ENCODE measurements at regions not wholly inside any gene's neighbourhood (a gene's known extent, or its start where the extent isn't known, plus 50 kb on each side); places are given as distances from the start of the nearest gene placed in this dataset.

DNA sequence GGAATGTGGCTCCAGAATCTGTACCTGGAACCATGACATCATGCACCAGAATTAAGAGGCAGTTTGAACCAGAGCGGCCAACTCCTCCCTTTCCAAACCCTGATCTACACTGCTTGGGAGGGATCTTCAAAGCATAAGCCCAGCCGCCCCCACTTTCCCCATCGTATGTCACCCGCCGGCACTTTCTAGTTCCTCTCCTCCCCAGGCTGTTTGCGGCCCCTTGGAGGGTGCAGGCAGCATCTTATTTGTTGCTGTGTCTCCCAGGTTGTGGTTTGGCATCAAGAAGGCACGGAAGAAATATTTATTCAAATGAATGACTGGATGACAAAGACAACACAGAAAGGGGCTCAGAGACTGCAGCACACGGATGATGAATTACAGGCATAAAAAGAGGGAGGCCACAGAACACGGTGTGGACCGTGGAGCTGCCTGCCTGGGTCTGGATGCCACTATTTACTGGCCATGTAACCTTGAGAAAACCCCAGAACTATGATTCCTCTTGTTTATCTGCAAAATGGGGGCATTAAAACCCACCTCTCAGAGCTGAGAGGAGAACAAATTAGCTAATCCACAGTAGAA, 305.8 kb downstream of the EIPR1 start:
- Histone ChIP-seq H3K36me3 (ENCODE audit: control insufficient read depth in 2 of 2, extremely low read depth in 1 of 2, insufficient read depth in 1 of 2, low read length in 1 of 2) (no peaks in the 10 kb centered on the region), H3K4me1 (ENCODE audit: control insufficient read depth in 1 of 2, extremely low read depth in 1 of 2, insufficient read depth in 2 of 2, low read length in 2 of 2) (no peaks in the 10 kb centered on the region), H3K9me3 (no peaks in the 10 kb centered on the region), H3K27ac (ENCODE audit: low read length) (no peak overlapping the region), H3K27me3 (replicated peaks in 1 of 2; ENCODE audit: control insufficient read depth in 2 of 2, extremely low read depth in 1 of 2, insufficient read depth in 2 of 2, low read length in 1 of 2) (peaks cover 0 to 18% of the 10 kb centered on the region in 2 experiments), H3K4me3 (ENCODE audit: control insufficient read depth in 1 of 2, extremely low read depth in 1 of 2, low read length in 1 of 2) (no peak overlapping the region)
- no peaks in the 10 kb centered on the region for H3K4me1 Mint-ChIP-seq
- H3K4me3 Mint-ChIP-seq: no peak overlapping the region
- H3K9me3 Mint-ChIP-seq: peaks cover 0 to 4% (median 0%) of the 10 kb centered on the region in 3 donors
- H3K27me3 Mint-ChIP-seq: peaks cover 4 to 8% of the 10 kb centered on the region in 2 donors
- ATAC-seq (replicated peaks in 1 of 4) (no peak), DNase-seq (no peak)
- H3K27ac Mint-ChIP-seq: no peak overlapping the region
- CTCF ChIA-PET: no interaction called here
- no peaks in the 10 kb centered on the region for H3K36me3 Mint-ChIP-seq
- 58% methylated on average over 2 of the region's 10 CpGs for WGBS (ENCODE audit: insufficient coverage)
- POLR2A ChIA-PET: no interaction called here

DNA sequence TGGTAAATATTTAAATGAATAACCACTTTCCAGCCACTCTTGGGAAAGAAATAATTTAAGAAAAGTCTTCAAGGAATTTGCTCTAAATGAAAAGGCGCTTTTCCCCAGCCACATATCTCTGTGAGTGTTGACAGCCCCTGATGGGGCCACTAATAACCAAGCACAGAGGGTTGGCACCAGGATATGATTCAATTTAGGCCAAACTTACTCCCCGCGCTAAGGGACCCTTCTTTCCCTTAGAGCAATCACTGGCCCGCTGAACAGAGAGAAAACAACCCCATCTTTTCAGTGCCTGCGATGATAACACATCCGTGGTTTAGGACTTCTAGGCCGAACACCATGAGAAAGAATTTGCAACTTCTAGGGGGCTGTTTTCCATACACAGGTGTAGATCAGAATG, 310.8 kb downstream of the EIPR1 start:
- Histone ChIP-seq H3K4me1 (ENCODE audit: control insufficient read depth in 1 of 2, extremely low read depth in 1 of 2, insufficient read depth in 2 of 2, low read length in 2 of 2) (no peaks in the 10 kb centered on the region), H3K27me3 (replicated peaks in 1 of 2; ENCODE audit: control insufficient read depth in 2 of 2, extremely low read depth in 1 of 2, insufficient read depth in 2 of 2, low read length in 1 of 2) (peaks cover 0 to 14% of the 10 kb centered on the region in 2 experiments), H3K9me3 (no peaks in the 10 kb centered on the region), H3K4me3 (ENCODE audit: control insufficient read depth in 1 of 2, extremely low read depth in 1 of 2, low read length in 1 of 2) (no peak overlapping the region), H3K27ac (ENCODE audit: low read length) (no peak overlapping the region), H3K36me3 (ENCODE audit: control insufficient read depth in 2 of 2, extremely low read depth in 1 of 2, insufficient read depth in 1 of 2, low read length in 1 of 2) (no peaks in the 10 kb centered on the region)
- POLR2A ChIA-PET: no interaction called here
- Mint-ChIP-seq H3K36me3 (no peaks in the 10 kb centered on the region), H3K27ac (no peak overlapping the region), H3K9me3 (peaks cover 0 to 4% (median 0%) of the 10 kb centered on the region in 3 donors), H3K27me3 (peaks cover 2 to 9% of the 10 kb centered on the region in 2 donors), H3K4me3 (no peak overlapping the region), H3K4me1 (no peaks in the 10 kb centered on the region)
- no peak for DNase-seq
- ATAC-seq (replicated peaks in 1 of 4): no peak
- 89% methylated on average over 3 of the region's 7 CpGs for WGBS (ENCODE audit: insufficient coverage)
- CTCF ChIA-PET: no interaction called here

DNA sequence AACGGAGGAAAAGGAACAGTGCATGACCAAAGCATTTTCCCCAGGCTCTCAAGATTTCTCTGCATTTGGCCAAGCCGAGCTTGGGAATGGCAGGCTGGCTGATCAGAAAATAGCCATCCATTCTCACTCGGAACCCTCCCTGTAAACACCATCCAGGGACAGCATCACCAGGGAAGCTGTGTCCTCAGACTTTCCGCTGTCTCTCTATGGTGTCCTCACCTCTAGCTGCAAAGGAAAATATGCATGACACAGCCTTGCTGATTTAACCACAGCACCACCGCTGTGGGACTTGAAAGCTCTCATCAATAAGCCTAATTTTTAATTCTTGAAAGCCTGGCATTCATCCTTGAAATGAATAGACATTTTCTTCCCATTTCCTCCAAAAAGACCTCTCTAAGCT, 311.7 kb downstream of the EIPR1 start:
- ChIA-PET CTCF (no interaction called here), POLR2A (no interaction called here)
- no peaks in the 10 kb centered on the region for H3K9me3 ChIP-seq
- no peak overlapping the region for H3K27ac ChIP-seq (ENCODE audit: low read length)
- no peaks in the 10 kb centered on the region for H3K4me1 Mint-ChIP-seq
- H3K27me3 ChIP-seq (replicated peaks in 1 of 2; ENCODE audit: control insufficient read depth in 2 of 2, extremely low read depth in 1 of 2, insufficient read depth in 2 of 2, low read length in 1 of 2): peaks cover 0 to 14% of the 10 kb centered on the region in 2 experiments
- peaks cover 0 to 4% (median 0%) of the 10 kb centered on the region in 3 donors for H3K9me3 Mint-ChIP-seq
- ATAC-seq (replicated peaks in 1 of 4) (no peak), DNase-seq (no peak)
- H3K4me3 Mint-ChIP-seq: no peak overlapping the region
- H3K27ac Mint-ChIP-seq: no peak overlapping the region
- no peaks in the 10 kb centered on the region for H3K36me3 Mint-ChIP-seq
- WGBS (ENCODE audit: insufficient coverage): 85% methylated on average over 5 of the region's 5 CpGs
- H3K36me3 ChIP-seq (ENCODE audit: control insufficient read depth in 2 of 2, extremely low read depth in 1 of 2, insufficient read depth in 1 of 2, low read length in 1 of 2): no peaks in the 10 kb centered on the region
- H3K27me3 Mint-ChIP-seq: peaks cover 2 to 9% of the 10 kb centered on the region in 2 donors
- no peak overlapping the region for H3K4me3 ChIP-seq (ENCODE audit: control insufficient read depth in 1 of 2, extremely low read depth in 1 of 2, low read length in 1 of 2)
- no peaks in the 10 kb centered on the region for H3K4me1 ChIP-seq (ENCODE audit: control insufficient read depth in 1 of 2, extremely low read depth in 1 of 2, insufficient read depth in 2 of 2, low read length in 2 of 2)

DNA sequence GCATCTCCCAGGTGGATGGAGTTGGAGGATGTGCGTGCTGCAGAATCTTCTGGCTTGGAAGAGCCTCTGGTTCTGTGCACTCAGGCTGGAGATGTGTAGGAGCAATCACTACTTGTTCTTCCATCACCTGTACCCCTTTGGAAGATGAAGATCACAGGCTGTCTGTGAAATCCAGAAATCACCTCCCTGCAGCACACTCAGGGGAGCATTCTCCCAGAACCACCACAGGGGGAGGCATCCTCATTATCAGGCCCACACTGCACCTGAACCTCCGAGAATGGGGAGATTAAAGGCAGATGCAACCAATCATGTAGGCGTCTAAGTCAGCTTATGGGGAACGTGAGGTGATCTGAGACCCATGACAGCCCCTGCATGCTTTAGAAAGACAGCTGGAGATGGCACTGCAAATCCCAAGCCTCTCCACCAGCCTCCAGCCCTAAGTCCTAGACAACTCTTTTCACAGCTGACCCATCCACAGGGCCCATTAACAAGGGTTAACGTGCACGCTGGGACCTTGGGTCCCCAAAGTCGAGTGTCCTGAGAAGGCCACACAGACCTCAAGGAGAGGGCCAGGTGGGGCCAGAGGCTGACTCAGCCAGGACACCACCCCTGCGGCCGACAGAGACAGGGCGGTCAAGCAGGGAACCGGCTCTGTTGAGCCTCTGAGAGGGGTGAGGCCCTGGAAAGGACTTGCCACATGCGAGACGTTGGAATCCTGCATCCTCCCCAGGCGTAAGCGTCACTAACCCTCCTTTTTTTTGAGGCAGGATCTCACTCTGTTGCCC, 314.9 kb downstream of the EIPR1 start:
- CTCF ChIA-PET: no interaction called here
- H3K4me1 Mint-ChIP-seq: no peaks in the 10 kb centered on the region
- no peaks in the 10 kb centered on the region for H3K4me1 ChIP-seq (ENCODE audit: control insufficient read depth in 1 of 2, extremely low read depth in 1 of 2, insufficient read depth in 2 of 2, low read length in 2 of 2)
- peaks cover 0 to 3% (median 0%) of the 10 kb centered on the region in 3 donors for H3K9me3 Mint-ChIP-seq
- H3K9me3 ChIP-seq: no peaks in the 10 kb centered on the region
- POLR2A ChIA-PET: no interaction called here
- no peak overlapping the region for H3K27ac ChIP-seq (ENCODE audit: low read length)
- ATAC-seq (replicated peaks in 1 of 4) (no peak), DNase-seq (no peak)
- no peaks in the 10 kb centered on the region for H3K36me3 Mint-ChIP-seq
- H3K27me3 ChIP-seq (replicated peaks in 1 of 2; ENCODE audit: control insufficient read depth in 2 of 2, extremely low read depth in 1 of 2, insufficient read depth in 2 of 2, low read length in 1 of 2): peaks cover 0 to 12% of the 10 kb centered on the region in 2 experiments
- 80% methylated on average over 10 of the region's 15 CpGs for whole genome bisulfite sequencing (ENCODE audit: insufficient coverage)
- H3K27ac Mint-ChIP-seq: no peak overlapping the region
- peaks cover 2 to 5% of the 10 kb centered on the region in 2 donors for H3K27me3 Mint-ChIP-seq
- no peak overlapping the region for H3K4me3 ChIP-seq (ENCODE audit: control insufficient read depth in 1 of 2, extremely low read depth in 1 of 2, low read length in 1 of 2)
- no peak overlapping the region for H3K4me3 Mint-ChIP-seq
- no peaks in the 10 kb centered on the region for H3K36me3 ChIP-seq (ENCODE audit: control insufficient read depth in 2 of 2, extremely low read depth in 1 of 2, insufficient read depth in 1 of 2, low read length in 1 of 2)

DNA sequence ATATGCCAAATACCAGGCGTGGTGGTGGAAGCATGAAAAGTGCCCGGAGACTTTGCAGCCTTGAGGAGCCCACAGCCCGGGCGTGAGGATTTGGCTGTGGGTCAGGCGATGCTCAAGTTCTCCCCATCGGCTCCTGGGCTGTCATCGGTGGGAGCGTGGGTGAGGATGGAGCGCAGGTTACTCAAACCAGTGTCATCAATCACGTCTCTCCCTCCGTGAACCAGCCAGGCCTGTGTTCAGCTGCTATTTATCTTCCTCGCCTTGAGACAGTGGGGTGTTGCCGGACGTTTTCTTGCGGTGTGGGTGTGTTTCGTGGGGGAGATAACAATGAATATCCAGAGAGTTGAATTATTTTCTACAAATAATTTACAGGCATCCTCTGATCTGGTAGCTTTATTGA, 317.6 kb downstream of the EIPR1 start:
- H3K27ac Mint-ChIP-seq: no peak overlapping the region
- H3K36me3 ChIP-seq (ENCODE audit: control insufficient read depth in 2 of 2, extremely low read depth in 1 of 2, insufficient read depth in 1 of 2, low read length in 1 of 2): no peaks in the 10 kb centered on the region
- H3K4me3 ChIP-seq (ENCODE audit: control insufficient read depth in 1 of 2, extremely low read depth in 1 of 2, low read length in 1 of 2): no peak overlapping the region
- no peaks in the 10 kb centered on the region for H3K4me1 Mint-ChIP-seq
- peaks cover under 1 to 4% of the 10 kb centered on the region in 2 donors for H3K27me3 Mint-ChIP-seq
- no peaks in the 10 kb centered on the region for H3K4me1 ChIP-seq (ENCODE audit: control insufficient read depth in 1 of 2, extremely low read depth in 1 of 2, insufficient read depth in 2 of 2, low read length in 2 of 2)
- 80% methylated on average over 9 of the region's 16 CpGs for WGBS (ENCODE audit: insufficient coverage)
- H3K4me3 Mint-ChIP-seq: no peak overlapping the region
- ChIA-PET POLR2A (no interaction called here), CTCF (no interaction called here)
- H3K9me3 Mint-ChIP-seq: peaks cover 0 to 12% (median 4%) of the 10 kb centered on the region in 3 donors
- H3K36me3 Mint-ChIP-seq: no peaks in the 10 kb centered on the region
- DNase-seq: no peak
- no peak for ATAC-seq (replicated peaks in 1 of 4)
- H3K9me3 ChIP-seq: no peaks in the 10 kb centered on the region
- H3K27ac ChIP-seq (ENCODE audit: low read length): no peak overlapping the region
- H3K27me3 ChIP-seq (replicated peaks in 1 of 2; ENCODE audit: control insufficient read depth in 2 of 2, extremely low read depth in 1 of 2, insufficient read depth in 2 of 2, low read length in 1 of 2): peaks cover 0 to 9% of the 10 kb centered on the region in 2 experiments

DNA sequence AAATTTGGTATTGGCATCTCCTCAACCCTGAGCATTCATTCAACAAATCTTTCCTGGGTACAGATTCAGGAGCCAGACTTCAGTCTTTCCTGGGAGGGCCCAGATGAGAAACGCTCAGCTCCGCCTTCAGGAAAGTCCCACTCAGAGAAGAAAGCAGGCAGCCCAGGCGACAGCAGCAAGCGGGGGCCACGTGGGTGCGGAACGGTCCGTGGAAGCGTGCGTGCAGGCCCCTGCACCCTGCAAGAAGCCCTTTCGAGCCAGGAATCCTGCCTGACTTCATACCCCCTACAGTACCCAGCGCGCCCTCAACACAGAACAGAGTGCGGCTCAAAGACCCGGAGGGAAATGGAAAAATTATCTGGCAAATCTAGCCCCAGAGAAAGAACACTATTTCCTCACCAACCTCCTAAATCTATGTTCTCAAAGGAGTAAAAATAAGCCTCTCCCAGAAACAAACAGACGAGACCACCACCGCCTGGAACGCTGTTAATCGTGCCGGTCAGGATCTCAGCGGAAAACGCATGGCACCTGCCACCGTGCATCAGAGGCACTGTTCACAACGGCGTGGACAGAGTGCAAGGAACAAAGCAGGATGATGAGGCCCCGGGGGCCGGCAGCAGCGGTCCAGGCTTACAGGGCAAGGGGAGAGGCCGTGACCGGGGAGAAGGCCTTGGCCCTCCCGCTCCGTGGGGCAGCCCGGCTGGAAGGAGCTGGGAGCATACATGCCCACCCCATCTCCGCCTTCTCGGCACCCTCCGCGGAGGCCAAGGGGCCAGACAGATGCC, 318.3 kb downstream of the EIPR1 start:
- DNase-seq: no peak
- H3K4me3 Mint-ChIP-seq: no peak overlapping the region
- H3K27ac Mint-ChIP-seq: no peak overlapping the region
- Histone ChIP-seq H3K4me3 (ENCODE audit: control insufficient read depth in 1 of 2, extremely low read depth in 1 of 2, low read length in 1 of 2) (no peak overlapping the region), H3K36me3 (ENCODE audit: control insufficient read depth in 2 of 2, extremely low read depth in 1 of 2, insufficient read depth in 1 of 2, low read length in 1 of 2) (no peaks in the 10 kb centered on the region), H3K4me1 (ENCODE audit: control insufficient read depth in 1 of 2, extremely low read depth in 1 of 2, insufficient read depth in 2 of 2, low read length in 2 of 2) (no peaks in the 10 kb centered on the region), H3K9me3 (no peaks in the 10 kb centered on the region), H3K27ac (ENCODE audit: low read length) (no peak overlapping the region), H3K27me3 (replicated peaks in 1 of 2; ENCODE audit: control insufficient read depth in 2 of 2, extremely low read depth in 1 of 2, insufficient read depth in 2 of 2, low read length in 1 of 2) (peaks cover 0 to 13% of the 10 kb centered on the region in 2 experiments)
- CTCF ChIA-PET: no interaction called here
- H3K27me3 Mint-ChIP-seq: no peaks in the 10 kb centered on the region
- POLR2A ChIA-PET: no interaction called here
- no peaks in the 10 kb centered on the region for H3K4me1 Mint-ChIP-seq
- peaks cover 0 to 12% (median 4%) of the 10 kb centered on the region in 3 donors for H3K9me3 Mint-ChIP-seq
- 74% methylated on average over 33 of the region's 37 CpGs for WGBS (ENCODE audit: insufficient coverage)
- H3K36me3 Mint-ChIP-seq: no peaks in the 10 kb centered on the region
- no peak for ATAC-seq (replicated peaks in 1 of 4)

Measured in T-cell (primary cell).